NCI-H2227 treated with DMSO at 0.1 percent for 48 hours (cell line): ENCODE measurements at regions not wholly inside any gene's neighbourhood (a gene's known extent, or its start where the extent isn't known, plus 50 kb on each side); places are given as distances from the start of the nearest gene placed in this dataset.

Source experiments
- DNase-seq: peaks from one replicate; lab custom pipeline; 2025; lab: John Stamatoyannopoulos, UW

DNA sequence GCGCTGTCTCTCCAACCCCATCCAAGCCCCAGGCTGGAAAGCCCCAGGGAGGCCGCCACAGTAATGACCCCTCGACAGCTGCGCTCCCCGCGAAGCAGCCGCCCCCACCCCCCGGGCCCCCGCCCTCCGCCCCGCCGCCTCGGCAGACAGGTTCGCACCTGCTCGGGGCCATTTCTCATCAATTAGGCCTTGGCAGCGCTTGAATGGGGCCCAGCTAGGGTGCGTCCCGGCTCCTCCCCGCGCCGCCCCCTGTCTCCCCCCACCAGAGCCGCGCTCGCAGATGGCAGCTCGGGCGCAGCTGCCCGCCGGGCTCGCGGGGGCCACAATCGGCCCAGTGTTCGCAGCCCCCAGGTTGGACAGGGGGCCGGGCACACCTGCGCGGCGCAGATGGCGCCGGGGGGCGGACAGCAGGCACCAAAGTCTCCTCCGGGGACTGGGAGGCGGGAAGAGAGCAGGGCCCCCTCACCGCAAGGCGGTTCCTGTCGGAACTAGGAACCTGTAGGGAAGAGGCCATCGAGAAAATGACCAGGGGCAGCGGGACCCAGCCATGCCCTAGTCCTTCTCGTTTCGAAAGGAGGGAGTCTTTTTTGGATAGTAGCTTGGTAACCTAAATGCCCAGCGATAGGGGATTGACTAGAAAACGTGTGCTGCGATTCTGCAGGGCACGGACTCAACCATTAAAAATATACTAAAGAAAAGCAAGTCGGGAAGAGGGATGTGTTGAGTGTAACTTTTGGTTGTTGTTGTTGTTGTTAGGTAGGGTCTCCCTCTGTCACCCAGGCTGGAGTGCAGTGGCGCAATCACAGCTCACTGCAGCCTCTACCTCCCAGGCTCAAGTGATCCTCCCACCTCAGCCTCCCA lies 83.2 kb upstream of the EYA2 start:
- DNase-seq, result peak; percentile 53

DNA sequence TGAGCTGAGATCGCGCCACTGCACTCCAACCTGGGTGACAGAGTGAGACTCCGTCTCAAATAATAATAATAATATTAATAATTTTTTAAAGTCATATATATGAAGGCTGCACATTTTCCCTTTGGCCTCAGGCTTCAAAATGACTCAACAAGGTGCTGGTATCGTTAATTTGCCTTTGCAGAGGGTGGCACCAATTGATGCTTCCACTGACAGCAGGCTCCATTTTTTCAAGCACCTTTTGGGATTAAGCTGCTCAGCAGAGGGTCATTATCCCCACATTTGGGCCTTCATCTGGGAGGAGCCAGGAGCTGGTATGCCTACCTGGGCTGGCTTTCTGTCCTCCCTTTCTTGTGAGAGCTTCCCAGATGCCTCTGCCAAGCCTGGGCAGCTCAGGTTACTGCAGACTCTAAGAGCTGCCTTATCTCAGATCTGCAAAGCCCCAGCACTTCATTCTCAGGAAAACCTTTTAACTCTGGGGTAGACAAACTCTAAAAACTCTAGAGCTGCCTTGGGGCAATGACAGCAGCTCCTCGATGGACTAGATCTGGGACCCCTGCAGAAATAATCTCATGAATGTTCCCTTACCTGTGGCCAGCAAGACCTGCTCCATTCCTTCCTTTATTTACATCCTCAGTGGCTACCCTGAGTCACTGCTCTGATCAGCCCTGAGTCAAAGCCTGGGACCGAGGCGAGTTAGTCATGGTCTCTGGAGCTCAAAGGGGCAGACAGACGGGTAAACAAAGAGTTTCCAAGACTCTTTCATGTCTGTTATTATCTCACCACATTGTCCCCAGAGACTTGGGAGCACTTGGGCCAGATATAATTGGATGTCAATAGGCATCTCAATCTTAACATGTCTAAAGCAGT lies 80.0 kb upstream of the EYA2 start:
- DNase-seq, result peak; percentile 39

DNA sequence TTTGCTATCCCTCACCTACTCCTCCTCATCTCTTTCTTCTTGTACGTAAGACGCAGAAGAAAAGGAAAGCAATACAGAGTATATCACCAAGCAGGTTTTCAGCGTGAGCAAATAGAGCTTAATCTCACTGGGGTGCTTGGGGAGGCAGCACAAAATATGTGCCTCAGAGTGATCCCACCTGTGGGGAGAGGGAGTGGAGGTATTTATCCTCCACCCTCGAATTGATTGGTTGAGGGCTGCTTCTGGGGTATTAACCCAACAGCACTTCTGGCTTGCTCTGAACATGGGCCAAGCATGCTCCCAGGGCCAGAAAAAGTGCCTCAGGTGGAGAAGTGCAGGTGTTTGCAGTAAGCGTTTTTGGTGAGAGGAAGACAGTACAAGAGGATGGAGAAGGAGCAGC lies 78.5 kb upstream of the EYA2 start:
- no peak for DNase-seq

DNA sequence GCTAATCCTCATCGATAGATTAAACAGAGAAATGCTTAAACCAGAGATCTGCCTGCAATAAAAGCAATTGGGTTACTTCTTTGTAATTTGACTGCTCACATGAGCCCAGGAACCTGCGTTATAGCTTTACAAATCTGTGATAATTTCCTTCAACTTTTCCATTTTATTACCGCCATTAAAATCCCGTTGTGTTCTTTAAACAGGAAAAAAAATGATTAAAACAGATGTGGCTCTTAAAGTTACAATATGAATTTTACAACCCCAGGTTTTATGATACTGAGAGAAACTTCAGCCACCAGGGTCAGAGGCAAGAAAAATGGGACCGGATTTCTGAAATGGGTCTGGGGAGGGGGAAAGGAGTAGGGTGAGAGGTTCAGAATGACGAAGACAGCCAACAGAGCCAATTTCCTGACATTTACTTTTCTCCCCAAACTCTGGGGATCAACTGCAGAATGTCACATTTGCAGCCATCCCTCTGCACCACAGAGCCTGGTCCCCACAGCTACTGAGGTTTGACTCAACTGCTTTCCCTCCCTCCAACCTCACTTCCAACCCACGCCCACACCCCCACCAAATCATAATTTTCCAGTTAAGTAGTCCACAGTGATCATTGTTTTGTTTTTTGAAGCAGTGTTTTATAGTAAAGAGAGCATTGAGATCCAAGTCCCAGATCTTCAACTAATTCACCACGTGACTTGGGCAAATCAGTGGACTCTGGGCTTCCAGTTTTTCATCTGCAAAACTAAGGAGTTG lies 77.6 kb upstream of the EYA2 start:
- DNase-seq, result no peak

DNA sequence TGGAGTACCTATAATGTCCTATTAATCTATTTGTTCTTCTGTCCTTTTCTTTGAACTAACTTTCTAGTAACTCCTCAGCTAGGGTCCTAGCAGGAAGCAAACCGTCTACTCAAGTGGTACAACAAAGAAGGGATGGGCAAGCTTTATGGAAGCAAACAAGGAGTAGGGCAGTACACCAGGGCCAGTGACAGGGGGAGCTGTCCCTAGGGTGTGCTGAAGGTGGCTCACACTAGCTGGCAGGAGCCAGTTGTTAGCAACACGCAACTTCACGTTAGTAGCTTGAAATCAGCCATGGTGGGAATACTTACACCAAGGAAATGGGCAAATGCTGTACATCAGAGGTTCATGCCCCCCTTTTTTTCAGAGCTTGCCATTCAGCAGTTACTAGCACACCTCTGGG lies 74.0 kb upstream of the EYA2 start:
- DNase-seq, result no peak

DNA sequence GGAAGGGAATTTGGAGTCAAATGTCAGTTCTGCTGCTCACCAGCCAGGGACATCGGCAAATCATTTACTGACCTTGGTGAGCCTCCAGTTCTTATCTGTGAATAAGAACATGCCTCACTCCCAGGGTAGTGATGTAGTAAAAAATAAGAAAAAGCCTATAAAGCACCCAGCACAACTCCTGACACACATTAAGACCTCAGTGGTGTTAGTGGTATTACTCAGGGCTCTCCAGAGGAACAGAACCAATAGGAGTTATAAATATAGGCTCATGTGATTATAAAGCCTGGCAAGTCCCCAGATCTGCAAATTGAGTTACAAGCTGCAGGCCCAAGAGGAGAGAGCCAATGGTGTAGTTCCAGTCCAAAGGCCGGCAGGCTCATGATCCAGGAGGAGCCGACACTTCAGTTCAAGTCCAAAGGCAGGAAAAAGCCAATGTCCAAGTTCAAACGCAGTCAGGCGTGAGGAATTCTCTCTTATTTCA lies 71.3 kb upstream of the EYA2 start:
- no peak for DNase-seq

DNA sequence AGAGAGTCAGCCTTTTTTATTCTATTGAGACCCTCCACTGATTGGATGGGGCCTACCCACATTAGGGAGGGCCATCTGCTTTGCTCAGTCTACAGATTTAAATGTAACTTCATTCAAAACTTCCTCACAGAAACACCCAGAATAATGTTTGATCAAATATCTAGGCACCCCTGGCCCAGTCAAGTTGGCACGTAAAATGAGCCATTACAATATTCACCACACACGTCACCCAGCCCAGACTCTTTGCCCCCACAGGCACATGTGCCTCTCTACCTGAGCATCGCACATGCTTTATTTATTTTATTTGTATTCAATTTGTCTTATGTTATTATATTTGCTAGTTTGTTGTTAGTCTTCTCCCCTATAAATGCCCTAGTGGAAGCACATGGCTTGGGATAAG lies 70.9 kb upstream of the EYA2 start:
- no peak for DNase-seq

DNA sequence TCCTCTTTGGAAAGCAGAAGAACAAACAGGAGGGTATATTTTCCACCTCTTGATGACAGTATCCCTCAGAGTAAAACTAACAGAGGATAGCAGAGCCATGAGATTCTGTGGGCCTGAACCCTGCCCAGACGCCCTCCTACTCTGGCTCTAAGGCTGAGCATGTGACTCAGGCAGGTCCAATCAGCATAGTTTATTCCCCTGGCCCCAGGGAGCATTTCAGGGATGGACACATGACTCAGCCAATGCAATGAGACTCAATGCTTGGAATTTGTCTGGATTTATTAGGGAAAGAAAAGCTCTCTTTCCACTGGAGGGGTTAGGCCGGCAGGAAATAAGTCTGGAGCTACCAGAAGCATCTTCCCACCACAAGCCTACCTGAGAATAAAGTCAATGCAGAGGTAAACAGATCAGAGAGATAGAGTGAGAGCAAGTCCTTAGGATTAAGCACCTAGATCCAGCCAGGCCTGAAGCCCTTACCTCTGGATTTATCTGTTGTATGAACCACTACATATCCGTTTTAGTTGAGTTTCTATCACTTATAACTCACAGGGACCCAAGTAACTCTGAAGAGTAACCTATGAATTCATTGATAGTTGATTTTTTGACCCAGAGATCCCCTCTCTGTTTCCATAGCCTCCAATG lies 68.2 kb upstream of the EYA2 start:
- DNase-seq, result no peak

DNA sequence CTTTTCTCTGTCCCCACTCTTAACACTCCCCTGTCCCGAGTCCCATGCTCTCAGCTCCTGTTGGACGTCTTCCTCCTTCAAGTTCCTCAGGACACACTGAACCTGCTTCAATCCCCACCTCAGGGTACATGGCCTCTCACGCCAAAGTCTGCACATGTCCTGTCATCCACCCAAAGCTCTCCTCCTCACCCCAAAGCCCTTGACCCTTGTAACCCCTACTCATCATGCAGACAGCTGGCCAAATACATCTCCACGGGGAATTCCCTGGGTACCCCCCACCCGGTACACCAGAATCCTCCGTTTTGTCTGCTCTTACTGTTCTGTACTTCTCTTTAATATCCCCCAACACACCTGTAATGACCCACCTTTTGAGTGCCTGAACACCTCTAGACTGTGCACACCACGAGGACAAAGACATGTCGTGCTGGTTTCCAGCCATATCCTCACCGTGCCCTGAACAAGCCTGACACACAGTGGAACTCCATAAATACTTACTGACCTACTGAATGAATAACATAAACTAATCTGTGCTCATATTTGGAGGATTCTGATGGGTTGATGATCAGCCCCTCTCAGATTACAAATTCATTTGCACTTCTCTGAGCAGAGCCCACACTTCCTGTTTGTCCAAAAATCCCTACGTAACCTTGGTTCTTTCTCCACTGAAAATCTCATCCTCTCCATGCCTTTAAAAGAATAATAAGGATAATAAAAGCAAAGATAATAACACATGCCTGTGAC lies 66.8 kb upstream of the EYA2 start:
- no peak for DNase-seq

DNA sequence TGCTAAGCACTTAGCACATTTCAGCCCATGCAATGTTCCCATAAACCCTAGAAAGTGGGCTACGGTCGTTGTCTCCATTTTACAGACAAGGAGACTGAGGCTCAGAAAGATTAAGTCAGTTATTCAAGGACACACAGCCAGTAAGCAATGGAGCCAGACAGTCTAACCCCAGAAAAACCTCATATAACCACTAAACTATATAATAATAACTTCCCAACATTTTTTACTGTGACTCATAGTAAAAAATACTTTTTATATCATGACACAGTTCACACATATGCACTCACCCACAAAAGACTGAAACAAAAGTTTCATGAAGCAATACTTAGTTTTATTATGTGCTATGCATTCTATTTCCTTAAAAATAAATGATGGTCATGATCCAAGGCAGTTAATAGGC lies 66.2 kb upstream of the EYA2 start:
- DNase-seq, result no peak

DNA sequence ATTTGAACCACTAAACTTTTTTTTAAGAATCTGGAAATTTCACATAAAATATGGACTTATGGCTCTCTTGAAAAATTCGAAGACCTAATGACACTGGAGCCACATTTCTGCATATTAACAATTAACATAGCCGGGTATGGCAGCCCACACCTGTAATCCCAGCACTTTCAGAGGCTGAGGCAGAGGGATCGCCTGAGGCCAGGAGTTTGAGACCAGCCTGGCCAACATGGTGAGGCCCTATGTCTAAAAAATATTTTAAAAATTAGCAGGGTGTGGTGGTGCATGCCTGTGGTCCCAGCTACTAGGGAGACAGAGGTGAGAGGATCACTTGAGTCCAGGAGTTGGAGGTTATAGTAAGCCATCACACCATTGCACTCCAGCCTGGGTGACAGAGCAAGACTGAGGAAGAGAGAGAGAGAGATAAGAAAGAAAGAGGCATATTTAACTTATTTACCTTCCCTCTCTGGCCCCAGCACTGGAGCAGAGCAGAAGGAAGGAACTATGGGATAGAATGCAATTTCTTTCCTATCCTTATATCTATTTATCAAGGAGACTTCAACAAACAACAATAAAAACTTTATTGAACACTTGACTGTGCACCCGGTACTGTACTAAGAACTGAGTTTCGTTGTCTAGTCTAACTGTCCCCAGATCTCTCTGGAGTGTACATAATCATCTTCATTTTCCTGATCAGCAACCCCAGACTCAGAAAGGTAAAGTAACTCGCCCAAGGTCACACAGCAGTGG lies 63.6 kb upstream of the EYA2 start:
- no peak for DNase-seq

DNA sequence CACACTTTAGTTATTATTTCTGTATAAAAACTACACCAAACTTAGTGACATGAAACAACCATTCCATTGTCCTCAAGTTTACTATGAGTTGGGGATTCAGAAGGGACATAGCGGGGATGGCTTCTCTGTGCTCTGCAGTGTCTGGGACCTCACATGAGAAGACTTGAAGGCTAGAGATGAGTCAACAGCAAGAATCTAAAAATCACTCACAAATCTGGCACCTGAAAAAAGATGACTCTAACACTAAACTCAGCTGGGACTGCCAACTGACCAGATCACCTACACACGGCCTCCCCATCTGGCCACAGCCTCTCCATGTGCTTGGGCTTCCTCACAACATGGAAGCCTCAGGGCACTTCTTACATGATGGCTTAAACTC lies 63.0 kb upstream of the EYA2 start:
- DNase-seq, result no peak

DNA sequence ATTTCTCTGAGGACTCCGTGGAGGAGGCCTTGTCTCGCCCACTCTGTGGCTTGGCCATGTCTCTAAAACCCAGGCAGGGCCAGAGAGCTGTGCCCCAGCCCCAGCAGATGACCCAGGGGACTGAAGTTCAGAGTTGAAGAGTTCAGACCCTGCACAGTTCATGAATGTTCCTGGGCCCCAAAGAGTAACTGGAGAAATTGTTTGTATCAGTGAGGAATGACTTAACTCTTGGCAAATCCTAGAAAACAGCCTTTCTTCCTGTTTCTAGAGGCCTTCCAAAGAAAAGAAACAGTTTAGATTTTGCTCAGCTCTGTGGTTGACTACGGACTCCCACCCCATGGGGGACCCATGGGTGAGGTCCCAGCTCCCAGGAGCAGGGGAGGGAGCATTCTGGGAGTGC lies 62.1 kb upstream of the EYA2 start:
- no peak for DNase-seq

DNA sequence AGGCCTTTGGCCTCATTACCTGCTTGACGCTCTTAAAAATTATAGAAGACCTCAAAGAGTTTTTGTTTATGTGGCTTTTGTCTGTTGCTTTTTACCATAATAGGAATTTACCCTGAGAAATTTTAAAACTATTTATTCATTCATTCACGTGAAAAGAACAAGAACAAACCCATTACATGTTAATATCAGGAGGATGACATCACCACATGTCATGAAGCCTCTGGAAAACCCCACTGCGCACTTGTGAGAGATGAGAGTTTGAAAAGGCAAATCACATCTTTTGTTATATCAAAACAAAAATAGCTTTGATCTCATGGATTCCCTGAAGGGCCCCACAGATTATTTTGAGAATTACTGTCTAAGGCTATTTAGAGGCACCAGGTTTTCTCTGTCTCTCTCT lies 61.3 kb upstream of the EYA2 start:
- DNase-seq, result no peak

DNA sequence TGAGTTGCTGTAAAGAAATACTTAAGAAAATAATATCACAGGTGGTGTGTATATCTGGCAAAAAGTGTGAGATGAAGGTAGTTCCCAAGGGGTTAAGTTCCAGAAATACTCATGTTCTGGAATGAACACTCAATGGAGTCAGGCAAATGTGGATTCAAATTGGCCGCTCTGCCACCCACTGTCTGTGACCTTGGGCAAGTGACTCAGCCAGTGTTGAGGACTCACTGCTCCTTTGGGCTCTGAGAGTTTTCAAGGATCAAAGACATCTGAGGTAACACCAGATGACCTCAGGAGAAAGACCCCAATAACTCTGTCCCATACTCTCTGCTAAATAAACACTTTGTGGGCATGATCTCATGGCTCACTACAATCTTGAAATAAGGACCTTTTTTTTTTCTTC lies 59.2 kb upstream of the EYA2 start:
- no peak for DNase-seq

DNA sequence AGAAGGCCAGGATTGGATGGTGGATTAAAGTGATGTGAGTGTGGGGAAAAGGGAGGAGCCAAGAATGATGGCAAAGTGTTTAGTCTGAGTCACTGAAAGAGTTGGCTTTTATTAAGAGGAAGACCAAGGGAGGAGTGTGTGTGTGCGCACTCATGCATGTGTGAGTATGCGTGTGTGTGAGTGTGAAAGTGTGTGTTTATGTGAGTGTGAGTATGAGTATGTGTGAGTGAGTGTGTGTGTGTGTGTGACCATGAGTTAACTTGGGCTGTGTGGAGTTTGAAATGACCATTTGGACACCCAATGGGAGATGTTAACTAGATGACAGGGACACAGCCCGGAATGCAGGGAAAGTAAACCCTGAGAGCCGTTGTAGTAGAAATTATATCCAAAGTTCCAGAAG lies 57.6 kb upstream of the EYA2 start:
- no peak for DNase-seq

DNA sequence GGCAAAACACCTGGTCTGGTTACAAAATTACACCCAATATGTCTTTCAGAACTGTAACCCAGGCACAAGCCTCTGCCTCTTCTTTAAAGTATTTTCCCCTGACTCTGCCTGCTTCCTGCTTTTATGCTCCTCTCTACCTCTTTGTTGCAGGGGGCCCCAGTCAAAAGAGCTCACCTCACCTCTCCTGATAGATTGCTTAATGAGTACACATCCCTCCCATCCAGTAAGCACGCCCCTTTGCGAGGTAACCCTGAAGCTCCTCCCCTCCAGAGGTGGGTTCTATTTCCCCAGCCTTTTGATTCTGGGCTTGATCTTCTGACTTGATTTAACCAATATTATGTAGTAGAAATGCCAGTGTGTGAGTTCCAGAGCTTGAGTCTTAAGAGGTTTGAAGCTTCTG lies 56.6 kb upstream of the EYA2 start:
- no peak for DNase-seq

DNA sequence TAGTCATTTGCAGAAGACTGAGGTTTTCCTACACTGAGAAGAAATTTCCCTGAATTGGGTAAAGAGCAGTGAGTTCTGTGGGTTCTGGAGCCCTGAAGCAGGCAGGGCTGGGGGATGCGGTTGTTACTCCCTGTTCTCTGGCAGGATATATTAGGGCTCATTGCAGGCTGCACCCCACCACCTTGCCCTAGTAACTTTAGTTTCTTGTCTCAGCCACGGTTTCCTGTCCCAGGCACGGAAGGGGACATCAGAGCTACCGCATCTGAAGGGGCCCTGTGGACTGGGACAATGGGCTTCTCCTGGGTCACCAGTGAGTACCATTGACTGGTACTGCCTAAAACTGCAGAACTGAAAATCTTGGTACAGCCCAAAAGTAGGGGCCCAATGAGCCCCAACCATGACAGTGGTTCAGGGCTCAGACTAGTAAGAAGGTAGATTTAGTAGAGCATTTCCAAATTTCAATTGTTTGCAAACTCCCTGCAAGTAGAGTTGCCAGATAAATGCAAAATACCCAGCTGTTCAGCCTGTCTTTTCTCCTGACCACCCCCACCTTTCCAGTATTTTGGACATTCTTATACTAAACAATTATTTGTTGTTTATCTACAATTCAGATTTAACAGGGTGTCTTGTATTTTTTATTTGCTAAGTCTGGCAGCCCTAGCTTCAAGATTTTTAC lies 54.5 kb upstream of the EYA2 start:
- no peak for DNase-seq
